GM19240 (cell line): ENCODE measurements at regions not wholly inside any gene's neighbourhood (a gene's known extent, or its start where the extent isn't known, plus 50 kb on each side); places are given as distances from the start of the nearest gene placed in this dataset.

Experiments
- DNase-seq: peaks from one replicate; pipeline ENCODE4 v3.0.0; 2011; ENCODE audit warnings: low spot score; ENCODE audit not compliant: insufficient read length

GRCh38 chr5:74290634-74291241 lies 349.8 kb downstream of the ENC1 start:
- DNase-seq: no peak

GRCh38 chr5:74289691-74290090 lies 350.8 kb downstream of the ENC1 start:
- DNase-seq: no peak

- DNase-seq: no peak
Observed at GRCh38 chr5:74289238-74289637, 351.3 kb downstream of the ENC1 start.

GRCh38 chr5:74288448-74289108 lies 351.9 kb downstream of the ENC1 start:
- no peak for DNase-seq

- DNase-seq: no peak
Observed at GRCh38 chr5:74288038-74288437, 352.5 kb downstream of the ENC1 start.

GRCh38 chr5:74286734-74287695 lies 353.5 kb downstream of the ENC1 start:
- no peak for DNase-seq

DNA sequence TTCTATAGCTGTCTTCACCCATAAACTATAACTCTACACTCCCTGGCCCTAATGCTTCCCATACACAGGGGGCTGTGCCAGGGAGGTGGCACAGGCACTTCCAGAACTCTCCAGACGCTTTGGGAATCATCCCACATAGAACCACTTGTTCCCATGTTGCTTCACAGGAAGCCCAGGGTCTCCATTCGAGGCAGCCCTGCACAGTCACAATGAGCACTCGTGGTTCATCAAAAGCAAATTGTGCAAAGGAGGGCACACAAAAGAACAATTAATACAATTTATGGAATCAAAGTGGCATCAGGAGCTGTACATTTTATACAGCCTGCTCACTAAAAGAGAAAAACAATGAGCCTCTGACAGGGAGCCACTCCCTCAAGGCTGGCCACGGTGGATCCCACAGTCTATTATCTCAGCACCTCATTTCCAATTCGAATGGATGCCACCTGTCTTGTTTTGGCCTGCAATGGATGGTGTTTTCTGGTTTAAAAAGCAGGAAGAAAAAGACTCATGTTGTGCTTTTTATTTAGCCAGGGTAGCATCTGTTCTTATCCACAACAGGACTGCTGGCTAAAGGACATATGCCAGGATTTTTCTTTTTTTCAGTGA lies 354.8 kb downstream of the ENC1 start:
- DNase-seq: no peak

GRCh38 chr5:74282490-74282889 lies 358.0 kb downstream of the ENC1 start:
- DNase-seq: no peak

- no peak for DNase-seq
Observed at GRCh38 chr5:74281166-74281565, 359.4 kb downstream of the ENC1 start.

GRCh38 chr5:74280306-74280705 lies 360.2 kb downstream of the ENC1 start:
- no peak for DNase-seq

DNA sequence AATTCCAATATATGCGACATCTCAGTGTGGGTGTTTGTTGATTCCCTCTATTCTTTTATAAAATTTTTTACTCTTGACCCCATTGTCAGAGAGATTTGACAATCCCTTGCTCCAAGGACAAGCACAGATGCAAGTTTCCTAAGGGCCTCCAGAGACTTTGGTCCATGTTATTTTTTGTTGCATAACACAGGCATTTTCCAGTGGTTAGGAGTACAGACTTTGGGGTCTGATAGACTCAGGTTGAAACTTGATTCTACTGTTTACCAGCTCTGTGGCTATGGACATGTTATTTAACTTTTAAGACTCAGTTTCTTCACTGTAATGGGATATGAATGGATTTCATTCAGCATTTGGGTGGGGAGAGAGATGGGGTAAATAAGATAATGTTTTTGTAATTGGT lies 361.3 kb downstream of the ENC1 start:
- DNase-seq: no peak

DNA sequence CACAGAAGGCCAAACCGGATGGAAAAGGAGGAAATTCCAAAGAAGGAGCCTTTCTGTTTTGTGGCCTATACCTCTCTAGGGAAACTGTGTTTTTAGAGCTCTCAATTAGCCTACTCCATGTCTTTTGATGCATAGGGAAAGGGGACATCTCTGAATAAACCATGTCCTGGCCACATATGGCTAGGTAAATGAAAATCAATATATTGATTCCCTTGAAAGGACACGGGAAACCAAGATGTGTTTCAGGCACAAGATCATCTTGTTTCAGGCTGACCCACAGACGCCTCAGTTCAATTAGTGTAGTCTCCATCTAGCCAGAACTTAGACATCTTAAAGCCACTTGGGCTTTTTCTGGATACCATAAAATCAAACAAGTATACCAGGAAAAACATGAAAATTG lies 363.1 kb downstream of the ENC1 start:
- DNase-seq: no peak

DNA sequence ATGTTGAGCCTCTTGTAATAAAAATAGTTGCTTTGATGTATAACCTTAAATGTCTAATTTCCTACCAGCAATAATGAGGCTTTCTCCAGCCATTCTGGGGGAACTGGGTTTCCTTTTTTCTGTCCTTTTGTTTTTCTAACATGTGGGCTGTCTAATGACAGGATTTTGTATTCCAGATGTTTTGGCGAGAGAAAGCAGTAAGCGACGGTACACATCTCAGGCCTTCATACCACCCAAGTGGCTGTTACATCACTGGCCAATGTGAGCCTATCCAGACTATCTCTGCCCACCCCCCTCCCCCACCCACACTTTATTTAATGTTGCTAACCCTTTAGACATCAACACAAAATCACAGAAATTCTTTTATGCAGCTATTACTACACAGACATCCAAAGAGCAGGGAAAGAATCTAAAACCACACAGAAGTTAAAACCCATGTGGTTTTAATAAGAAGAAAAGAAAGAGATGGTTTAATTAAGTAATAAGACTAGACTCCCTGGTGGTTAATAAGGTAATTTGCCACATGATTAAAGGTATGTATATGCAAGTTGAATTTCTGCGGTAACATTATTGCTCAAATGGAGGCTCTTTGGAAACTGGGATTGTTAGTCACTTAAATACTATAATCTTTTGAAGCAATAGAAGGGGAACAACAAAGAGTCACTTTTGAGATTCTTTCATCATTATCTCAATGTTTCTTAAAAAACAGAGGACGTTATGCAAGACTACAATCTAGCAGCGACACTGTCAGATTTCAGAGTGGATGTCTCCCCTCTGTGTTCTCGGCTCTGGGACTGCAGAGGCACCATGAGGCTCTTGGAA lies 365.1 kb downstream of the ENC1 start:
- no peak for DNase-seq

DNA sequence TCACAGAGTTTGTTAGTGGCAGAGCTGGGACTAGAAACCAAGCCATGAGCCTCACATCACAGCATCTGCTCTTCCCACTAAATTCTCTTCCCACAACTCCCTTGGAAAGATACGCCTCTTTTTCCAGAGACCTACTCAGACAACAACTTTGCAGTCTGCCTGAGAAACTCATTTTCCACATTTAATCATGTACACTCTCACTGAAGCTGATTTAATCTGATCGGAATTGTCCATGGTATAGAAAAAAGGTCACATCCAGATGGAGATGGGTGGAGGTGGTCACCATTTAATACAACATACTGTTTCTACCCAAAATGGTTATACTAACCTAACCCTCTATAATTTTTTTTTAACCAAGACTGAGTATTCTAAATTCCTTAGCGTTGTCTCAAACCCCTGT lies 366.2 kb downstream of the ENC1 start:
- no peak for DNase-seq

GRCh38 chr5:74272831-74273451 lies 367.6 kb downstream of the ENC1 start:
- no peak for DNase-seq

GRCh38 chr5:74272024-74272775 lies 368.3 kb downstream of the ENC1 start:
- DNase-seq: no peak

DNA sequence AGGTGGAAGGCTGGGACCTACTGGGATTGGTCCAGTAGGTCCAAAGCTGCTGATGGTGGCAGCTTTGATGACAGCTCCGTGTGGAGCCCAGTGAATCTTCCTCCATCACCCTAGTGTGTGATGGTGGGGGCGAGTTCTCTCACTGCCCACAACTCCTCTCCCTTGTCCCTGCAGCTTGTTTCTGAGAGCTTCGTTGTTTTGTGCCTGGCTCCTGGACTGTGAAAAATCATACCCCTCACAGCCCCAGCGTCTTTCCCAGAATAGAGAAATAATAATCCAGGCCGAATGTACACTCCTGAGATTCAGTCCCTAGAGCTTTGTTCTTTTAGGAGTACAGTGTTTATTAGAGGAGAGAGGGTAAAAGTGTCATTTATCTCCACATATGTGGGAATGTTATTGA lies 372.2 kb downstream of the ENC1 start:
- DNase-seq: no peak

- no peak for DNase-seq
Observed at GRCh38 chr5:74266836-74267235, 373.7 kb downstream of the ENC1 start.

DNA sequence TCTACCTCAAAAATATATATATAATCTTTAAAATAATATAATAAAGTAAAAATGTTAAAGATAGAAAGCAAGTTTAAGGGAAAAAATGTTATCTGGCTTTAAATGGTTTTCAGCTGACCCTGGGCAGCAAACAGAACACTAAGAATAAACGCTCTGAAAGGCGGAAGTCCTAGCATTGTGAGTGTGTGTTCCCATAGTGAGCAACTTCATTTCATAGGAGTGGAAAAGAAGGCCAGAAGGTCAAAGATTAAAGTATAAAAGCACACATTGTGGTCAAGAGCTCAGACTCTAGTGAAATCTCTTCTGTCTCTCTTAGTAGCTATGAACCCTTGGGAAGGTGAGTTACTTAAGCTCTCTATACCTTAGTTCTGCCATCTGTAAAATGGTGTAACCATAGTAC lies 374.4 kb downstream of the ENC1 start:
- DNase-seq: no peak
